ENCODE measurements at regions not wholly inside any gene's neighbourhood (a gene's known extent, or its start where the extent isn't known, plus 50 kb on each side); places are given as distances from the start of the nearest gene placed in this dataset.

DNA sequence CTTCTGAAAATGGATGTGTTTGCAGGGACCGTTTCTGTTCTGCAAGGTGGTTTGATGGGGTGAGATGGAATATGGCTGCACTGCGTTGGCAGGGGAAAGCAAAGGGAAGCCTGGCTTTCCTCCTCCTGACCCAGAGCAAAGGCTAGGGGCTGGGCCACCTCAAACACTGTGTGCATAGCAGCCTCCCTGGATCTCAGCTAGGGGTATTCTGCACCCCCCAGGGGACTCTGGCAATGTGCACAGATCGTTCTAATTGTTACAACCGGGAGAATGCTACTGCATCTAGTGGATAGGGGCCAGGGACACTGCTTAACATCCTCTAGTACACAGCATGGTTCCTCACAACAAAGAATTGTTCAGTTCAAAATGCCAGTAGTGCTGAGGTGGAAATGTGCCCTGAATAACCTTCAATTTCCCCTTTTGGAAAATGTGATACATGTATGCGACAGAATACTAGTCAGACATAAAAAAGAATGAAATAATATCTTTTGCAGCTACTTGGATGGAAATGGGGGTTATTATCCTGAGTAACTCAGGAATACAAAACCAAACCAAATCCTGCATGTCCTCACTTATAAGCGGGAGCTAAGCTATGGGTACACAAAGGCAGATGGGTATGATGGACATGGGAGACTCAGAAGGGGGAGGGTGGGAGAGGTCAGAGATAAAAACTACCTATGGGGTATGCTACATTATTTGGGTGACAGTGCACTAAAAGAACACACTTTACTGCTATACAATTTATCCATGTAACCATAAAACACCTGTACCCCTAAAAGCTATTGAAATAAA lies 671.2 kb downstream of the UQCRFS1 start:
- TF ChIP-seq, protein P1, sequence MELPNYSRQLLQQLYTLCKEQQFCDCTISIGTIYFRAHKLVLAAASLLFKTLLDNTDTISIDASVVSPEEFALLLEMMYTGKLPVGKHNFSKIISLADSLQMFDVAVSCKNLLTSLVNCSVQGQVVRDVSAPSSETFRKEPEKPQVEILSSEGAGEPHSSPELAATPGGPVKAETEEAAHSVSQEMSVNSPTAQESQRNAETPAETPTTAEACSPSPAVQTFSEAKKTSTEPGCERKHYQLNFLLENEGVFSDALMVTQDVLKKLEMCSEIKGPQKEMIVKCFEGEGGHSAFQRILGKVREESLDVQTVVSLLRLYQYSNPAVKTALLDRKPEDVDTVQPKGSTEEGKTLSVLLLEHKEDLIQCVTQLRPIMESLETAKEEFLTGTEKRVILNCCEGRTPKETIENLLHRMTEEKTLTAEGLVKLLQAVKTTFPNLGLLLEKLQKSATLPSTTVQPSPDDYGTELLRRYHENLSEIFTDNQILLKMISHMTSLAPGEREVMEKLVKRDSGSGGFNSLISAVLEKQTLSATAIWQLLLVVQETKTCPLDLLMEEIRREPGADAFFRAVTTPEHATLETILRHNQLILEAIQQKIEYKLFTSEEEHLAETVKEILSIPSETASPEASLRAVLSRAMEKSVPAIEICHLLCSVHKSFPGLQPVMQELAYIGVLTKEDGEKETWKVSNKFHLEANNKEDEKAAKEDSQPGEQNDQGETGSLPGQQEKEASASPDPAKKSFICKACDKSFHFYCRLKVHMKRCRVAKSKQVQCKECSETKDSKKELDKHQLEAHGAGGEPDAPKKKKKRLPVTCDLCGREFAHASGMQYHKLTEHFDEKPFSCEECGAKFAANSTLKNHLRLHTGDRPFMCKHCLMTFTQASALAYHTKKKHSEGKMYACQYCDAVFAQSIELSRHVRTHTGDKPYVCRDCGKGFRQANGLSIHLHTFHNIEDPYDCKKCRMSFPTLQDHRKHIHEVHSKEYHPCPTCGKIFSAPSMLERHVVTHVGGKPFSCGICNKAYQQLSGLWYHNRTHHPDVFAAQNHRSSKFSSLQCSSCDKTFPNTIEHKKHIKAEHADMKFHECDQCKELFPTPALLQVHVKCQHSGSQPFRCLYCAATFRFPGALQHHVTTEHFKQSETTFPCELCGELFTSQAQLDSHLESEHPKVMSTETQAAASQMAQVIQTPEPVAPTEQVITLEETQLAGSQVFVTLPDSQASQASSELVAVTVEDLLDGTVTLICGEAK (IDR thresholded peaks at IDR 0.05; ENCODE audit: borderline replicate concordance): no peak
- TF ChIP-seq, protein P2, sequence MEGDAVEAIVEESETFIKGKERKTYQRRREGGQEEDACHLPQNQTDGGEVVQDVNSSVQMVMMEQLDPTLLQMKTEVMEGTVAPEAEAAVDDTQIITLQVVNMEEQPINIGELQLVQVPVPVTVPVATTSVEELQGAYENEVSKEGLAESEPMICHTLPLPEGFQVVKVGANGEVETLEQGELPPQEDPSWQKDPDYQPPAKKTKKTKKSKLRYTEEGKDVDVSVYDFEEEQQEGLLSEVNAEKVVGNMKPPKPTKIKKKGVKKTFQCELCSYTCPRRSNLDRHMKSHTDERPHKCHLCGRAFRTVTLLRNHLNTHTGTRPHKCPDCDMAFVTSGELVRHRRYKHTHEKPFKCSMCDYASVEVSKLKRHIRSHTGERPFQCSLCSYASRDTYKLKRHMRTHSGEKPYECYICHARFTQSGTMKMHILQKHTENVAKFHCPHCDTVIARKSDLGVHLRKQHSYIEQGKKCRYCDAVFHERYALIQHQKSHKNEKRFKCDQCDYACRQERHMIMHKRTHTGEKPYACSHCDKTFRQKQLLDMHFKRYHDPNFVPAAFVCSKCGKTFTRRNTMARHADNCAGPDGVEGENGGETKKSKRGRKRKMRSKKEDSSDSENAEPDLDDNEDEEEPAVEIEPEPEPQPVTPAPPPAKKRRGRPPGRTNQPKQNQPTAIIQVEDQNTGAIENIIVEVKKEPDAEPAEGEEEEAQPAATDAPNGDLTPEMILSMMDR (IDR thresholded peaks at IDR 0.05 in 2 of 3, conservative IDR thresholded peaks at IDR 0.05 in 1 of 3; ENCODE audit: control insufficient read depth in 2 of 3, extremely low read depth in 1 of 3, insufficient read depth in 1 of 3, low read depth in 3 of 3, low read length in 3 of 3): no peak
- TF ChIP-seq NFIC (IDR thresholded peaks at IDR 0.05; ENCODE audit: low read depth, low read length): no peak
